ENCODE measurements at regions not wholly inside any gene's neighbourhood (a gene's known extent, or its start where the extent isn't known, plus 50 kb on each side); places are given as distances from the start of the nearest gene placed in this dataset.

GRCh38 chr2:128606837-128607236, 288.2 kb upstream of the HS6ST1 start:
- ChIA-PET POLR2A (no interaction called here), CTCF (interaction anchor here (1.8 kb wide), 1 partner anchor 130 kb away, joined by 5 read pairs; no protein-coding TSS in a partner anchor)
- no peaks in the 10 kb centered on the region for H3K36me3 Mint-ChIP-seq
- no peak for DNase-seq (ENCODE audit: low spot score)
- no peaks in the 10 kb centered on the region for H3K9me3 Mint-ChIP-seq
- peaks cover 9% of the 10 kb centered on the region; the same call in 1 of the 2 replicates for H3K4me1 Mint-ChIP-seq
- no peak for ATAC-seq
- TF ChIP-seq ZNF512 (CRISPR knock-in tag; IDR thresholded peaks at IDR 0.05; ENCODE audit: borderline replicate concordance) (no peak), ZNF423 (CRISPR knock-in tag; IDR thresholded peaks at IDR 0.05) (no peak), IRF1 (CRISPR knock-in tag; IDR thresholded peaks at IDR 0.05) (no peak), TCF7 (CRISPR knock-in tag; IDR thresholded peaks at IDR 0.05; ENCODE audit: low read depth) (no peak), KAT7 (CRISPR knock-in tag; IDR thresholded peaks at IDR 0.05; ENCODE audit: borderline replicate concordance) (no peak), ZNF671 (CRISPR knock-in tag; IDR thresholded peaks at IDR 0.05) (no peak), ZNF219 (CRISPR knock-in tag; IDR thresholded peaks at IDR 0.05; ENCODE audit: borderline replicate concordance) (no peak), TEAD1 (CRISPR knock-in tag; IDR thresholded peaks at IDR 0.05) (no peak), ZNF317 (CRISPR knock-in tag; IDR thresholded peaks at IDR 0.05; ENCODE audit: borderline replicate concordance, low read depth) (no peak), ELF4 (CRISPR knock-in tag; IDR thresholded peaks at IDR 0.05; ENCODE audit: low read depth) (no peak), HMGA2 (CRISPR knock-in tag; IDR thresholded peaks at IDR 0.05) (no peak), NR1H2 (CRISPR knock-in tag; IDR thresholded peaks at IDR 0.05) (no peak), ZNF425 (CRISPR knock-in tag; conservative IDR thresholded peaks at IDR 0.05) (no peak), IRF2 (CRISPR knock-in tag; IDR thresholded peaks at IDR 0.05; ENCODE audit: borderline replicate concordance, low read depth) (no peak), CBFB (CRISPR knock-in tag; IDR thresholded peaks at IDR 0.05; ENCODE audit: low read depth) (no peak)
- no peak overlapping the region for H3K27ac Mint-ChIP-seq
- no peak overlapping the region for H3K4me3 Mint-ChIP-seq
- H3K27me3 Mint-ChIP-seq (ENCODE audit: low read depth): no peaks in the 10 kb centered on the region

GRCh38 chr2:128607440-128607839, 288.8 kb upstream of the HS6ST1 start:
- Mint-ChIP-seq H3K4me1 (peaks cover 9% of the 10 kb centered on the region; the same call in 1 of the 2 replicates), H3K9me3 (no peaks in the 10 kb centered on the region), H3K4me3 (no peak overlapping the region), H3K27ac (no peak overlapping the region), H3K36me3 (no peaks in the 10 kb centered on the region), H3K27me3 (ENCODE audit: low read depth) (no peaks in the 10 kb centered on the region; the same call in 1 of the 2 replicates)
- CTCF ChIA-PET: interaction anchor here (0.7 to 1.8 kb wide), 3 partner anchors 37 to 308 kb away, joined by 5 to 6 read pairs (median 5); no protein-coding TSS in a partner anchor
- TF ChIP-seq STAT6 (CRISPR knock-in tag; conservative IDR thresholded peaks at IDR 0.05; ENCODE audit: low read depth) (no peak), ATF1 (CRISPR knock-in tag; IDR thresholded peaks at IDR 0.05) (no peak)
- DNase-seq (ENCODE audit: low spot score) (no peak), ATAC-seq (no peak)
- POLR2A ChIA-PET: no interaction called here
